Loucy (cell line): ENCODE measurements at regions not wholly inside any gene's neighbourhood (a gene's known extent, or its start where the extent isn't known, plus 50 kb on each side); places are given as distances from the start of the nearest gene placed in this dataset.

Experiments used
- EZH2phosphoT487 ChIP-seq: fragments of 200-600 bp; IDR thresholded peaks from 2 replicates; pipeline ENCODE4 v1.6.1; 2018; ENCODE audit warnings: antibody characterized with exemption, mild to moderate bottlenecking, moderate library complexity, borderline replicate concordance
- TF ChIP-seq, protein P1 (sequence below): fragments of 200-600 bp; sonication (generic); conservative IDR thresholded peaks from 2 replicates; pipeline ENCODE4 v1.5.1; 2014; ENCODE audit warnings: mild to moderate bottlenecking, antibody characterized with exemption, low read length

- TF ChIP-seq, protein P1, sequence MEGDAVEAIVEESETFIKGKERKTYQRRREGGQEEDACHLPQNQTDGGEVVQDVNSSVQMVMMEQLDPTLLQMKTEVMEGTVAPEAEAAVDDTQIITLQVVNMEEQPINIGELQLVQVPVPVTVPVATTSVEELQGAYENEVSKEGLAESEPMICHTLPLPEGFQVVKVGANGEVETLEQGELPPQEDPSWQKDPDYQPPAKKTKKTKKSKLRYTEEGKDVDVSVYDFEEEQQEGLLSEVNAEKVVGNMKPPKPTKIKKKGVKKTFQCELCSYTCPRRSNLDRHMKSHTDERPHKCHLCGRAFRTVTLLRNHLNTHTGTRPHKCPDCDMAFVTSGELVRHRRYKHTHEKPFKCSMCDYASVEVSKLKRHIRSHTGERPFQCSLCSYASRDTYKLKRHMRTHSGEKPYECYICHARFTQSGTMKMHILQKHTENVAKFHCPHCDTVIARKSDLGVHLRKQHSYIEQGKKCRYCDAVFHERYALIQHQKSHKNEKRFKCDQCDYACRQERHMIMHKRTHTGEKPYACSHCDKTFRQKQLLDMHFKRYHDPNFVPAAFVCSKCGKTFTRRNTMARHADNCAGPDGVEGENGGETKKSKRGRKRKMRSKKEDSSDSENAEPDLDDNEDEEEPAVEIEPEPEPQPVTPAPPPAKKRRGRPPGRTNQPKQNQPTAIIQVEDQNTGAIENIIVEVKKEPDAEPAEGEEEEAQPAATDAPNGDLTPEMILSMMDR = no peak
- no peak for TF ChIP-seq EZH2phosphoT487
Observed at GRCh38 chr5:17880869-17881268, 246.6 kb downstream of the TAF11L14 start.
